Heart left ventricle (tissue), 16 donors: ENCODE measurements at regions not wholly inside any gene's neighbourhood (a gene's known extent, or its start where the extent isn't known, plus 50 kb on each side); places are given as distances from the start of the nearest gene placed in this dataset.

Experiments used
- ATAC-seq, 4 donors: fragments of 200-7000 bp; cut with Tn5 transposase; one replicate each; pipeline ENCODE4 v1.9.1; 2020 to 2022; ENCODE audit warnings: moderate library complexity in 4 of 4, mild to moderate bottlenecking in 3 of 4, moderate number of reproducible peaks in 1 of 4
- DNase-seq, 5 donors: peaks; one replicate each; pipeline ENCODE4 v3.0.0-alpha.2; 2020
- H3K27ac ChIP-seq, 12 donors: fragments of 200-600 bp; sonication (generic) in 4 of 12; one replicate each; pipeline versions ENCODE4 v1.5.0 to v1.8.0; 2016 to 2022; ENCODE audit warnings: mild to moderate bottlenecking in 2 of 12
- H3K27me3 ChIP-seq, 9 donors: fragments of 200-600 bp; sonication (generic) in 2 of 9; one replicate each; pipeline versions ENCODE4 v1.5.1 to v1.8.0; 2016 to 2022; ENCODE audit warnings: mild to moderate bottlenecking in 3 of 9
- H3K36me3 ChIP-seq, 9 donors: fragments of 200-600 bp; sonication (generic) in 2 of 9; one replicate each; pipeline versions ENCODE4 v1.5.0 to v1.8.0; 2018 to 2022; ENCODE audit warnings: mild to moderate bottlenecking in 2 of 9
- H3K4me1 ChIP-seq, 12 donors: fragments of 200-600 bp; sonication (generic) in 4 of 12; one replicate each; pipeline versions ENCODE4 v1.5.0 to v1.8.0; 2016 to 2022; ENCODE audit warnings: mild to moderate bottlenecking in 3 of 12
- H3K4me3 ChIP-seq, 12 donors: fragments of 200-600 bp; sonication (generic) in 4 of 12; one replicate each; pipeline versions ENCODE4 v1.5.0 to v1.8.0; 2017 to 2022; ENCODE audit warnings: mild to moderate bottlenecking in 9 of 12, moderate library complexity in 4 of 12
- H3K9me3 ChIP-seq, 12 donors: fragments of 200-600 bp; sonication (generic) in 4 of 12; one replicate each; pipeline versions ENCODE4 v1.5.0 to v1.8.0; 2016 to 2022; ENCODE audit warnings: mild to moderate bottlenecking in 1 of 12
- POLR2A ChIP-seq, 2 donors: fragments of 450-650 bp; IDR thresholded peaks; one replicate each; pipeline ENCODE4 v1.6.1; 2017; ENCODE audit warnings: antibody characterized with exemption in 2 of 2, mild to moderate bottlenecking in 2 of 2, moderate library complexity in 2 of 2
- WGBS, 4 donors: extraction: QIAGEN DNeasy Blood & Tissue Kit in 2 of 4; methylation state at CpG; one replicate each; pipeline versions ENCODE4 v1.1.5 to v1.1.7; 2013 to 2018; 5-methylcytosine and 5-hydroxymethylcytosine counted together
- intact Hi-C, 10 donors: fragments of 100-400 bp; cut with DNase I; formaldehyde crosslinking; loops; one replicate each; pipeline versions ENCODE4 v1.11.1 to v1.14.2; 2022
- TF ChIP-seq, protein P1 (sequence below), 12 donors: fragments of 200-600 bp; sonication (generic) in 4 of 12; IDR thresholded peaks; one replicate each; pipeline versions ENCODE4 v1.5.0 to v1.8.0; 2018 to 2022; ENCODE audit warnings: antibody characterized with exemption in 12 of 12, mild to moderate bottlenecking in 5 of 12
- donor health status: ischemic (EF 13 %, LVEDD 7.1; RV severe dilation, severe dysfunction).
- donor health status: healthy with polysubstance abuse.
- donor health status: DM: no; HTN: yes; CAD: no.
- donor health status: DM: no; HTN: no; CAD: no.
- donor health status: ischemic (EF 25% LVEDD 6.9; RV normal size, moderate dysfunction).
- donor health status: ischemic (EF 25% LVEDD 5.7; RV mildly dilated, moderate dysfunction).
- donor health status: healthy.
- donor health status: DM: yes; HTN: yes; CAD: no.
- donor health status: ischemic (EF 35%, LVEDD 5.7; RV mildly dilated, moderate dysfunction).
- donor health status: nonischemic (EF 11% LVEDD 7.7; RV severe dilation, severe dysfunction).
- donor health status: DM: yes; HTN: yes; CAD: no.
- donor health status: PGD.
- donor health status: ischemic (EF 29% LVEDD 5.4; RV normal size, mild dysfunction).
- donor health status: nonischemic (EF 23%, LVEDD 6.1; RV moderate dilation, normal function).

- H3K36me3 ChIP-seq, result no peaks in the 10 kb centered on the region
- no peaks in the 10 kb centered on the region for H3K27me3 ChIP-seq
- no peak for ATAC-seq
- H3K27ac ChIP-seq, result no peak overlapping the region
- DNase-seq, result no peak
- no peak for TF ChIP-seq POLR2A (IDR thresholded peaks at IDR 0.05)
- TF ChIP-seq, protein P1, sequence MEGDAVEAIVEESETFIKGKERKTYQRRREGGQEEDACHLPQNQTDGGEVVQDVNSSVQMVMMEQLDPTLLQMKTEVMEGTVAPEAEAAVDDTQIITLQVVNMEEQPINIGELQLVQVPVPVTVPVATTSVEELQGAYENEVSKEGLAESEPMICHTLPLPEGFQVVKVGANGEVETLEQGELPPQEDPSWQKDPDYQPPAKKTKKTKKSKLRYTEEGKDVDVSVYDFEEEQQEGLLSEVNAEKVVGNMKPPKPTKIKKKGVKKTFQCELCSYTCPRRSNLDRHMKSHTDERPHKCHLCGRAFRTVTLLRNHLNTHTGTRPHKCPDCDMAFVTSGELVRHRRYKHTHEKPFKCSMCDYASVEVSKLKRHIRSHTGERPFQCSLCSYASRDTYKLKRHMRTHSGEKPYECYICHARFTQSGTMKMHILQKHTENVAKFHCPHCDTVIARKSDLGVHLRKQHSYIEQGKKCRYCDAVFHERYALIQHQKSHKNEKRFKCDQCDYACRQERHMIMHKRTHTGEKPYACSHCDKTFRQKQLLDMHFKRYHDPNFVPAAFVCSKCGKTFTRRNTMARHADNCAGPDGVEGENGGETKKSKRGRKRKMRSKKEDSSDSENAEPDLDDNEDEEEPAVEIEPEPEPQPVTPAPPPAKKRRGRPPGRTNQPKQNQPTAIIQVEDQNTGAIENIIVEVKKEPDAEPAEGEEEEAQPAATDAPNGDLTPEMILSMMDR (IDR thresholded peaks at IDR 0.05), result no peak
- H3K4me1 ChIP-seq, result no peaks in the 10 kb centered on the region
- intact Hi-C loops, result no loop called here
- no peak overlapping the region for H3K4me3 ChIP-seq
- no peaks in the 10 kb centered on the region for H3K9me3 ChIP-seq
Measured at GRCh38 chr1:189356206-189356605, 1121.5 kb downstream of the BRINP3 start.

- Histone ChIP-seq H3K4me3 (no peak overlapping the region), H3K36me3 (no peaks in the 10 kb centered on the region), H3K4me1 (no peaks in the 10 kb centered on the region), H3K9me3 (no peaks in the 10 kb centered on the region), H3K27ac (no peak overlapping the region), H3K27me3 (no peaks in the 10 kb centered on the region)
- no peak for ATAC-seq
- intact Hi-C loops, result no loop called here
- whole genome bisulfite sequencing, 4 donors, result 86 to 92% (median 90%) methylated on average over 1 of the region's 1 CpG
- TF ChIP-seq, protein P1 (IDR thresholded peaks at IDR 0.05), result no peak
- TF ChIP-seq POLR2A (IDR thresholded peaks at IDR 0.05), result no peak
- no peak for DNase-seq
Measured at GRCh38 chr1:189357317-189357716, 1120.3 kb downstream of the BRINP3 start.

- H3K4me3 ChIP-seq, result no peak overlapping the region
- no peaks in the 10 kb centered on the region for H3K27me3 ChIP-seq
- H3K9me3 ChIP-seq, result peaks cover 0 to 11% (median 1%) of the 10 kb centered on the region in 12 donors
- no peak for TF ChIP-seq POLR2A (IDR thresholded peaks at IDR 0.05)
- TF ChIP-seq, protein P1 (IDR thresholded peaks at IDR 0.05), result no peak
- H3K4me1 ChIP-seq, result no peaks in the 10 kb centered on the region
- no peaks in the 10 kb centered on the region for H3K36me3 ChIP-seq
- DNase-seq, result no peak
- ATAC-seq, result no peak
- H3K27ac ChIP-seq, result no peak overlapping the region
- intact Hi-C loops, result no loop called here
Measured at GRCh38 chr1:189369612-189370011, 1108.1 kb downstream of the BRINP3 start.

GRCh38 chr1:189374816-189375215, 1102.8 kb downstream of the BRINP3 start:
- H3K27ac ChIP-seq, result no peak overlapping the region
- WGBS, 4 donors, result 57 to 72% (median 65%) methylated on average over 3 of the region's 3 CpGs

More at GRCh38 chr1:189374816-189375215, 1102.8 kb downstream of the BRINP3 start:
- no peaks in the 10 kb centered on the region for H3K4me1 ChIP-seq
- DNase-seq, result no peak
- peaks cover 0 to 11% (median 3%) of the 10 kb centered on the region in 12 donors for H3K9me3 ChIP-seq
- no peak overlapping the region for H3K4me3 ChIP-seq
- ATAC-seq, result no peak
- intact Hi-C loops, result no loop called here
- no peaks in the 10 kb centered on the region for H3K36me3 ChIP-seq
- TF ChIP-seq POLR2A (IDR thresholded peaks at IDR 0.05), result no peak
- TF ChIP-seq, protein P1 (IDR thresholded peaks at IDR 0.05), result no peak
- H3K27me3 ChIP-seq, result no peaks in the 10 kb centered on the region
